ENCODE measurements at regions not wholly inside any gene's neighbourhood (a gene's known extent, or its start where the extent isn't known, plus 50 kb on each side); places are given as distances from the start of the nearest gene placed in this dataset.

- H3K4me3 ChIP-seq (ENCODE audit: low read depth, low read length): no peak overlapping the region
- no peak for DNase-seq (ENCODE audit: low read depth, low spot score)
- CTCF ChIA-PET: no interaction called here
- POLR2A ChIA-PET: no interaction called here
- no peak for TF ChIP-seq CTCF (IDR thresholded peaks at IDR 0.05; ENCODE audit: insufficient read depth, low read length, missing control alignments)
Measured at GRCh38 chr5:93249651-93250289, 331.2 kb downstream of the NR2F1-AS1 start.

- H3K4me3 ChIP-seq (ENCODE audit: low read depth, low read length): no peak overlapping the region
- ChIA-PET CTCF (no interaction called here), POLR2A (no interaction called here)
- TF ChIP-seq CTCF (IDR thresholded peaks at IDR 0.05; ENCODE audit: insufficient read depth, low read length, missing control alignments): no peak
- no peak for DNase-seq (ENCODE audit: low read depth, low spot score)
Measured at GRCh38 chr5:93247105-93247504, 333.9 kb downstream of the NR2F1-AS1 start.

- DNase-seq (ENCODE audit: low read depth, low spot score): no peak
- TF ChIP-seq CTCF (IDR thresholded peaks at IDR 0.05; ENCODE audit: insufficient read depth, low read length, missing control alignments): no peak
- ChIA-PET POLR2A (no interaction called here), CTCF (no interaction called here)
- H3K4me3 ChIP-seq (ENCODE audit: low read depth, low read length): no peak overlapping the region
Measured at GRCh38 chr5:93246090-93246855, 334.7 kb downstream of the NR2F1-AS1 start.

GRCh38 chr5:93245226-93245625 lies 335.8 kb downstream of the NR2F1-AS1 start:
- POLR2A ChIA-PET: no interaction called here
- DNase-seq (ENCODE audit: low read depth, low spot score): no peak
- H3K4me3 ChIP-seq (ENCODE audit: low read depth, low read length): no peak overlapping the region
- CTCF ChIA-PET: no interaction called here
- no peak for TF ChIP-seq CTCF (IDR thresholded peaks at IDR 0.05; ENCODE audit: insufficient read depth, low read length, missing control alignments)

- no peak overlapping the region for H3K4me3 ChIP-seq (ENCODE audit: low read depth, low read length)
- CTCF ChIA-PET: no interaction called here
- DNase-seq (ENCODE audit: low read depth, low spot score): no peak
- TF ChIP-seq CTCF (IDR thresholded peaks at IDR 0.05; ENCODE audit: insufficient read depth, low read length, missing control alignments): no peak
- POLR2A ChIA-PET: no interaction called here
Measured at GRCh38 chr5:93243481-93243880, 337.5 kb downstream of the NR2F1-AS1 start.

- no peak for DNase-seq (ENCODE audit: low read depth, low spot score)
- no peak overlapping the region for H3K4me3 ChIP-seq (ENCODE audit: low read depth, low read length)
- no peak for TF ChIP-seq CTCF (IDR thresholded peaks at IDR 0.05; ENCODE audit: insufficient read depth, low read length, missing control alignments)
- POLR2A ChIA-PET: no interaction called here
- CTCF ChIA-PET: no interaction called here
Measured at GRCh38 chr5:93240228-93240834, 340.7 kb downstream of the NR2F1-AS1 start.

Data from AG04449 (cell line).